ENCODE measurements at regions not wholly inside any gene's neighbourhood (a gene's known extent, or its start where the extent isn't known, plus 50 kb on each side); places are given as distances from the start of the nearest gene placed in this dataset.
"Not testable (repeated sequence)": the region's sequence is repeated elsewhere in the genome, so short reads cannot be mapped to it uniquely, and the experiment has no call there.

- not testable (repeated sequence) for DNase-seq (ENCODE audit: insufficient read length, low spot score); FAIRE-seq
- peak; percentile 60 for TF ChIP-seq SPI1 (IDR thresholded peaks at IDR 0.05; ENCODE audit: low read depth, low read length)
Measured at GRCh38 chr7:57524197-57524596, 74.2 kb downstream of the ZNF716 start.

GRCh38 chr7:57529931-57530330 lies 80.0 kb downstream of the ZNF716 start:
- no peak for DNase-seq (ENCODE audit: insufficient read length, low spot score)
- TF ChIP-seq SPI1 (IDR thresholded peaks at IDR 0.05; ENCODE audit: low read depth, low read length) (no peak), POLR2AphosphoS5 (IDR thresholded peaks at IDR 0.05; ENCODE audit: low read depth, low read length) (no peak), POLR2A (IDR thresholded peaks at IDR 0.05; ENCODE audit: low read depth, low read length) (no peak), TAF1 (IDR thresholded peaks at IDR 0.05; ENCODE audit: low read depth, low read length) (no peak), PAX5 (IDR thresholded peaks at IDR 0.05; ENCODE audit: insufficient read depth, low read length, severe bottlenecking) (no peak), POU2F2 (IDR thresholded peaks at IDR 0.05; ENCODE audit: low read depth, low read length) (no peak)
- no peak for FAIRE-seq

- not testable (repeated sequence) for DNase-seq (ENCODE audit: insufficient read length, low spot score); FAIRE-seq
Measured at GRCh38 chr7:57540634-57541033, 90.7 kb downstream of the ZNF716 start.

- DNase-seq (ENCODE audit: insufficient read length, low spot score); FAIRE-seq: not testable (repeated sequence)
Measured at GRCh38 chr7:57542331-57542730, 92.4 kb downstream of the ZNF716 start.

- DNase-seq (ENCODE audit: insufficient read length, low spot score); FAIRE-seq: not testable (repeated sequence)
Measured at GRCh38 chr7:57547351-57547750, 97.4 kb downstream of the ZNF716 start.

GRCh38 chr7:57549961-57550360 lies 100.0 kb downstream of the ZNF716 start:
- FAIRE-seq; DNase-seq (ENCODE audit: insufficient read length, low spot score): not testable (repeated sequence)

- not testable (repeated sequence) for FAIRE-seq; DNase-seq (ENCODE audit: insufficient read length, low spot score)
Measured at GRCh38 chr7:57555687-57556086, 105.7 kb downstream of the ZNF716 start.

- TF ChIP-seq POLR2A (IDR thresholded peaks at IDR 0.05; ENCODE audit: low read depth, low read length), result no peak
- TF ChIP-seq TAF1 (IDR thresholded peaks at IDR 0.05; ENCODE audit: low read depth, low read length), result no peak
- no peak for TF ChIP-seq POLR2AphosphoS5 (IDR thresholded peaks at IDR 0.05; ENCODE audit: low read depth, low read length)
- TF ChIP-seq POU2F2 (IDR thresholded peaks at IDR 0.05; ENCODE audit: low read depth, low read length), result no peak
- TF ChIP-seq PAX5 (IDR thresholded peaks at IDR 0.05; ENCODE audit: insufficient read depth, low read length, severe bottlenecking), result no peak
- TF ChIP-seq SPI1 (IDR thresholded peaks at IDR 0.05; ENCODE audit: low read depth, low read length), result no peak
- no peak for FAIRE-seq
- no peak for DNase-seq (ENCODE audit: insufficient read length, low spot score)
Measured at GRCh38 chr7:57579454-57579853, 129.5 kb downstream of the ZNF716 start.

Data from GM12891 (cell line).